Stomach smooth muscle (tissue), 2 donors: ENCODE measurements at regions not wholly inside any gene's neighbourhood (a gene's known extent, or its start where the extent isn't known, plus 50 kb on each side); places are given as distances from the start of the nearest gene placed in this dataset.

Source experiments
- H3K27ac ChIP-seq: one replicate; pipeline ENCODE4 v1.7.0; 2013; ENCODE audit warnings: mild to moderate bottlenecking, low read length, inconsistent platforms
- H3K27me3 ChIP-seq, 2 donors: one replicate each; pipeline ENCODE4 v1.7.0; 2013; ENCODE audit warnings: low read length in 2 of 2; ENCODE audit not compliant: insufficient read depth in 2 of 2, control insufficient read depth in 1 of 2
- H3K36me3 ChIP-seq, 2 donors: one replicate each; pipeline ENCODE4 v1.7.0; 2013; ENCODE audit warnings: low read length in 2 of 2; ENCODE audit not compliant: control insufficient read depth in 2 of 2, insufficient read depth in 2 of 2
- H3K4me1 ChIP-seq: one replicate; pipeline ENCODE4 v1.7.0; 2013; ENCODE audit warnings: low read length; ENCODE audit not compliant: control insufficient read depth, insufficient read depth
- H3K4me3 ChIP-seq, 2 donors: one replicate each; pipeline ENCODE4 v1.7.0; 2013; ENCODE audit warnings: low read length in 2 of 2
- H3K9ac ChIP-seq, 2 donors: one replicate each; pipeline ENCODE4 v1.7.0; 2013; ENCODE audit warnings: low read length in 2 of 2, mild to moderate bottlenecking in 1 of 2
- H3K9me3 ChIP-seq, 2 donors: one replicate each; pipeline ENCODE4 v1.7.0; 2013; ENCODE audit warnings: low read length in 2 of 2; ENCODE audit not compliant: control insufficient read depth in 2 of 2
- donor health status: healthy.
- donor health status: Pancreatic carcinoma.

DNA sequence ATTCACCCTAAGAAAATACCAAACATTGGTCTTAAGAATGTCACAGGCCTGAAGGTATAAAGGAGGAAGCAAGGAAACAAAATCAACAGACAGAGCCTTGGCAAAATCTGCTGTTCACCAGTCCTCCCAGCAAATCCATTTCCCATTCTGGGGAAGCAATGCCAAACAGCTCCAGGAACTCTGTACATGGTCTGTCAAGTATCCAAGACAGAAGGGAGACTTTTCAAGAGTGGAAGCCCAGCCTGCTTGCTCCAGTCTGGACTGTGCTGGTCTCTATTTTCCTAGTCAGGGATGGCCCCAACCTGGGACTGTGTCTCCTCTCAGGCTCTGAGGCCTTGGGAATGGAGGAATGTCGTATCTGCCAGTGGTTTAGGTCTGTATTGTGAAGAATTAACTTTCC lies 251.5 kb downstream of the DAD1 start:
- Histone ChIP-seq H3K4me1 (peaks cover 8% of the 10 kb centered on the region), H3K4me3 (no peak overlapping the region), H3K9ac (no peak overlapping the region), H3K36me3 (no peaks in the 10 kb centered on the region), H3K9me3 (no peaks in the 10 kb centered on the region), H3K27ac (no peak overlapping the region), H3K27me3 (no peaks in the 10 kb centered on the region)

DNA sequence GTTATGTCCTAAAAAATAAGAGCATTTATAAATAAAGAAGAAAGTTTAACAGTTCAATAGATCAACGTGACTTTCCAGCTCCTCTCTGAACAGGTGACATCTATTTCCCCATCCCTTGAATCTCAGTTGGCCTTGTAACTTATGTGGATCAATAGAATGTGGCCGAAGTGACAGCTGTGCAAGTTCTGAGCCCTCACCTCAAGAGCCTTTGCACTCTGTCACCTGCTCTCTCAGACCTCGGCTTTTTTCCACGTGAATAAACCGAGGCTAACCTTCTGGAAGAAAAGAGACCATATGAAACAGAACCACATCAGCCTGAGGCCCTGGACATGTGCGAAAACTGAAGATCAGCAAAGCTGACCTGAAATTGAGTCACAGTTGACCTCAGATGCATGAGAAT lies 253.0 kb downstream of the DAD1 start:
- Histone ChIP-seq H3K27ac (no peak overlapping the region), H3K9ac (no peak overlapping the region), H3K4me1 (peaks cover 8% of the 10 kb centered on the region)

DNA sequence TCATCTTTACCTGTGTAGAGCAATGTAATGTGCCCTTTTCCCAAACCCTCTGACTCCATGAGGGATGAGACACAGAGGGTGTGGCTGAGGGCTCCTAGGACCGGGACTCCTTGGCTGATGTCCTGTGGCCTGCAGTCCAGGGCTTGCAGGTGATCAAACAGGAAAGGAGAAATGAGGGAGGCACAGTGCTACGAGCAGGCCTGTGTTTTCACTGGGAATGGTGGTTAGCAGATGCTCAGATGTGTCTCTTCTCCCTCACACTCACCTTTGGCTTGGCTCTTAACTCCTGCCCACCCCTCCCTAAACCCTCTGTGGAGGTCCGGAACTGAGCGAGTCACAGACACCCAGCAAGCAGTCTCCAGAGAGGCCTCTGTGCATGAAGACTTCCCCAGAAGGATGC lies 254.4 kb downstream of the DAD1 start:
- Histone ChIP-seq H3K9ac (no peak overlapping the region), H3K36me3 (no peaks in the 10 kb centered on the region), H3K9me3 (peaks cover 2 to 4% of the 10 kb centered on the region in 2 donors), H3K27ac (no peak overlapping the region), H3K4me3 (no peak overlapping the region), H3K27me3 (no peaks in the 10 kb centered on the region), H3K4me1 (peaks cover 8% of the 10 kb centered on the region)

More for the DNA sequence above, 253.0 kb downstream of the DAD1 start:
- Histone ChIP-seq H3K9me3 (no peaks in the 10 kb centered on the region), H3K4me3 (no peak overlapping the region), H3K36me3 (no peaks in the 10 kb centered on the region), H3K27me3 (no peaks in the 10 kb centered on the region)

DNA sequence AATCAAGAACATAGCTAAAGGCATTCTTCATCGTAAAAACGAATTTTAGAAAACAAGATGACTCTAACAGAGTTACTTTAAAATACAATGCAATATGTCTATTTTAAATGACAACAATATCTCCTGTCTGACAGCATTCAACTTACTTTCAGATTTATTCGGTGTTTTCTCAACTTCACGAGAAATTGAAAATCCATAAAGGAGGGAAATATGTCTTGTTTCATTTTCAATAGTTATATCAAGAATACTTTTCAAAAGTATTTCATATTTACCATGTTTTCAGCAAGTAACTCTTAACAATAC lies 254.8 kb downstream of the DAD1 start:
- H3K9ac ChIP-seq, result no peak overlapping the region
- H3K4me1 ChIP-seq, result peaks cover 6% of the 10 kb centered on the region
- no peaks in the 10 kb centered on the region for H3K36me3 ChIP-seq
- H3K27me3 ChIP-seq, result no peaks in the 10 kb centered on the region
- no peak overlapping the region for H3K27ac ChIP-seq
- peaks cover 5 to 6% of the 10 kb centered on the region in 2 donors for H3K9me3 ChIP-seq
- no peak overlapping the region for H3K4me3 ChIP-seq

DNA sequence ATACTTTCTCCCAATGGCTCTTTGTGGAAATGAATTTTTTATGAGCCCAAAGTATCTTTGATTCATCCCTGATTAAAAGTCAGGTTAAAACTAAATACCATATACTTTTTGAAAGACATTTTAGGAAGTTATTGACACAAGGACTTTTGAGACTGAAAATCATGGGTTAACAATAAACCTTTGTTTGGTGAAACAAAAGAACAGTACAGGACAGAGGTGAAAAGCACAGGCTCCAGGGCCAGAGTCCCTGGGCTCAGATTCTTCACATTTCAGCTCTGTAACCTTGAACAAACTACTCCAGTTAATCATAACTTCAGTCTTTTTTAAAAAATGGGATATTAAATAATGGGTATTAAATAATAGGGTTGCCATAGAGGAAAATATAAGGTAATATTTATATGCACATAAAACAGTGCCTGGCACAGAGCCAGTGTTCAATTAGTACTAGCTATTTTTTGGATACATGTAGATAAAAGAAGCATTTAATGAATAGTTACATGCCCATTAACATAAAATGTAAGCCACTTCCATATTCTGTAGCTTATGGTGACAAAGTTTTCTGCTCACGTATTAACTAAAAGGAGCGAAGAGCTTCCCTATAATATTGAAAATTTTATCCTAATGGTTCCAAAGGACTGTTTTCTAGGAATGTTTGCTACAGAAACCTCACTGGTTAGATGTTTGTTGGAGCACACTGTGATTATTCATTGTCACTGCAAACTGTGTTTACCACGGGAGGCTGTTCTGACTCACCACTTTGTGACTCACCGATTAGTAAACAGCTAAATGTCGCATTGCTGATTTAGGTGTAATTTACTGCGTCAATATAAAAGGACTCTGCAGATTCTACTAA lies 255.4 kb downstream of the DAD1 start:
- no peak overlapping the region for H3K27ac ChIP-seq
- H3K4me3 ChIP-seq, result no peak overlapping the region
- no peaks in the 10 kb centered on the region for H3K27me3 ChIP-seq
- H3K36me3 ChIP-seq, result no peaks in the 10 kb centered on the region
- H3K4me1 ChIP-seq, result peaks cover 6% of the 10 kb centered on the region
- no peak overlapping the region for H3K9ac ChIP-seq
- H3K9me3 ChIP-seq, result peaks cover 5 to 7% of the 10 kb centered on the region in 2 donors

DNA sequence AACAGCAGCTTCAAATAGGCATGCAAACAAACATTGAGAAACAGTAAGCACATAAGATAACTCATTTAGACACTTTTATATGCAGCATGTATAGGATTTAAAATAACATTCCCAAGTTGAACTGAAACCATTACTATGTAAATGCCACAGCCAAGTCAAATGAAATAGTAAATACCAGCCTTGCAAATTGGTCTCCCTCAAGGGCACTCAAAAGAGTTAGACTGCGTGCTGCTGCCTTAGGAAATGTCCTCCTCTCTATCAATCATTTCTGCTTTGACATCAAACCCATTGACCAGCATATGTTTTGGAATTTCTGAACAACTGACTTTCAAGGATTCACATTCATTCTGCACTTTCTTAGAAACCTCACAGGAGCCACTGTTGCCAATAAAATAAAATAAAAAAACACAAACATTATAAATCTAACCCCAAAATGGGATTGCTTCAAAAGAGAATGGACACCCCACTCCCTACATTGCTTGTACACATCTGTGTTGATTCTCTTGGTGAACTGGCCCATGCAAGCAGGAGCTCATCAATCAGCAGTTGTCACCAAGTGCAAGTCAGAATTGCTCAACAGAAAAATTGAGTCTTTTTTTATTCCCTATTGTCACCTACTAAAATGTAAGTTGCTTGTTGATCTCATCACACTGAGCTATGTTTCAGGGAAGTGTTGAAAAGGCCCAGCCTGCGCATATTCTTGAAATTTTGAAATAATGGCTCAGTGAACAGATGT lies 256.2 kb downstream of the DAD1 start:
- Histone ChIP-seq H3K36me3 (no peaks in the 10 kb centered on the region), H3K4me3 (no peak overlapping the region), H3K27ac (no peak overlapping the region), H3K9me3 (peaks cover 5 to 10% of the 10 kb centered on the region in 2 donors), H3K4me1 (peaks cover 2% of the 10 kb centered on the region), H3K27me3 (no peaks in the 10 kb centered on the region), H3K9ac (no peak overlapping the region)

DNA sequence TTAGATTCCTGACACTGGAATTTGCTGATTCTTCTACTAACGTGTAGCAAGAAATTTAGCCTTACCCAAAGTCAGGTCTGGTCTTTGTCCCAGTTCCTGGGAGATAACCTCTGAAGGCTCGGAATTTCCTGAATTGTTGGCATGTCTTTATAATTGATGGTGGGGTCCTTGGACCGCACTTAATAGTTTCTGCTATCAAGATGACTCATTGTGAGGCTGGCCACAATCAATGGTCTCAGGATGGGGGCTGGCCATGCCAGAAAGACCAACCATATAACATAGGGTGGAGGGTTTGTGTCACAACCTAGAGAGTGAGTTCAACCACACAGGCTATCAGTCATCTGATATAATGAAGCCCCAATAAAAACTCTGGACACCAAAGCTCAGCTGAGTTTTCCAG lies 259.7 kb downstream of the DAD1 start:
- Histone ChIP-seq H3K9me3 (peaks cover 5 to 13% of the 10 kb centered on the region in 2 donors), H3K4me1 (no peaks in the 10 kb centered on the region), H3K9ac (no peak overlapping the region), H3K4me3 (no peak overlapping the region), H3K27me3 (no peaks in the 10 kb centered on the region), H3K27ac (no peak overlapping the region), H3K36me3 (no peaks in the 10 kb centered on the region)

DNA sequence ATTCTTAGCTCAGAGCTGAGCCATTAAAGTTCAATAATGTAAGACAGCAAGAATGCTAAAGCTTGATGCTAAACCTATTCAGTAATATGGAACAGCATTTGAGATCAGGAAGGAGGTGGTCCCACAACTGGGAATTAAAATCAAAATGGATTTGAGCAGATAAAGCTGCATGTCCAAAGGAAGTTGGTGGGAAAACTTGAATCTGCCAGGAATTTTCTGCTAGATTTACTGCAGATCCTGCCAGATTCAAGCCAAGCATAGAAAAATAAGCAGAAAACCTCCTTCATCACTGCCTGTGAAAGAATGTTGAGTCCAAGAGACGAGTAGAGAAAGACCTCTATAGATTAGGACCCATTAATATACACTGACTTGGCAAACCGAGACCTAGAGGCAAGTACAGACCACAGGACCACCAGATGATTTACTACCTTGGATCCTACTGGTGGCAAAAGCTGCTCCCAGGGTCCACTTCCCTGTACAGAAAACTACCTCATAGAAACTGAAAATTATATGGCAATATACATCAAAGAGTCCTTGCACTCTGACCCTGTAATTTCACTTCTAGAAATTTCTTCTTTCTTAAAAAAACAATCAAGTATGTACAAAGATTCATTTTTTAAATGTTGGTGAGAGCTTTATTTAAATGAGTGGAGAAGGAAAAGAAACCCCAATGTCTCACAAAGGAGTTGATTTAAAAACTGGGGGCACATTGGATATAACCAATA lies 263.2 kb downstream of the DAD1 start:
- Histone ChIP-seq H3K27ac (no peak overlapping the region), H3K9me3 (peaks cover 5 to 13% of the 10 kb centered on the region in 2 donors), H3K36me3 (no peaks in the 10 kb centered on the region), H3K27me3 (no peaks in the 10 kb centered on the region), H3K4me1 (no peaks in the 10 kb centered on the region), H3K4me3 (no peak overlapping the region), H3K9ac (no peak overlapping the region)

DNA sequence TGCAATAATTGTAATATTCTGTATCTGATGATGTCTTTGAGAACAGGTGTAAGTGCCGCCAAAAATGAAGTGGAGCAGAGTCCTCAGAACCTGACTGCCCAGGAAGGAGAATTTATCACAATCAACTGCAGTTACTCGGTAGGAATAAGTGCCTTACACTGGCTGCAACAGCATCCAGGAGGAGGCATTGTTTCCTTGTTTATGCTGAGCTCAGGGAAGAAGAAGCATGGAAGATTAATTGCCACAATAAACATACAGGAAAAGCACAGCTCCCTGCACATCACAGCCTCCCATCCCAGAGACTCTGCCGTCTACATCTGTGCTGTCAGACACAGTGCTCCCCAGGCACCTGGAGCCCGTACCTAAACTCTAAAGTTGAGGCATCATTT lies 268.7 kb downstream of the DAD1 start:
- H3K9ac ChIP-seq, result no peak overlapping the region

DNA sequence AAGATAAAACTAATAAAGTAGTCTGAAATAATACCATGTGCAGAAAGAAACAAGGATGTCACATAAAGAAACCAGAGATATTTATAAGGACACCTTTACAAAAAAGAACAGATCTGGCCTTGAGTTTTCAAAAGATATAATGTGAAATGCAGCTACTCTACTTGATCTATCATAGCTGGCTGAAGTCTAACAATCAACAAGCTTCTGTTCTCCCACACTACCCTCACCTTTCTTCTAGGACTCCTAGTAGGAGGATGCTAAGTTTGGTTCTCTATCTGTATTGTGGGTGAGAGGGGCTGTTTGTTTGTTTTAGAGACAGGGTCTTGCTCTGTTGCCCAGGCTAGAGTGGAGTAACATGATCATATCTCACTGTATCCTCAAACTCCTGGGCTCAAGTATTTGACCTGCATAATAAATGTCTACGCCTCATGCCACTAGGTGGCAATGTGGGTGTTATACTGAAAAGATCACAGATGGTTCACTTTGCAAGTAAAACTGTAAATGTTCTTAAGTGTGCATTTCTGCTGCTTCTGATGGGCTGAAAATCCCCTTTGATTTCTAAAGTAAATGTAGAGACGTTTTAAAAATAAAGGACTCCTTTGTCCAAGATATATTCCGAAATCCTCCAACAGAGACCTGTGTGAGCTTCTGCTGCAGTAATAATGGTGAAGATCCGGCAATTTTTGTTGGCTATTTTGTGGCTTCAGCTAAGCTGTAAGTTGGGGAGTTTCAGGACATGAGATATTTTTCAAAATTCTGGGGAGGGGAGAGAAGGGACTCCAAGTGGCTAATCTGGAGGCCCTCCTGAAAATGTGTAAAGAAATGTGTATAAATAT lies 269.3 kb downstream of the DAD1 start:
- H3K4me1 ChIP-seq, result no peaks in the 10 kb centered on the region
- H3K36me3 ChIP-seq, result no peaks in the 10 kb centered on the region
- H3K27me3 ChIP-seq, result no peaks in the 10 kb centered on the region
- no peak overlapping the region for H3K9ac ChIP-seq
- no peaks in the 10 kb centered on the region for H3K9me3 ChIP-seq
- no peak overlapping the region for H3K27ac ChIP-seq
- no peak overlapping the region for H3K4me3 ChIP-seq

More for the DNA sequence above, 268.7 kb downstream of the DAD1 start:
- Histone ChIP-seq H3K4me3 (no peak overlapping the region), H3K36me3 (no peaks in the 10 kb centered on the region), H3K27me3 (no peaks in the 10 kb centered on the region), H3K9me3 (no peaks in the 10 kb centered on the region), H3K4me1 (no peaks in the 10 kb centered on the region), H3K27ac (no peak overlapping the region)
